Mesenchymal stem cell (in vitro differentiated cells and primary cell): ENCODE measurements at regions not wholly inside any gene's neighbourhood (a gene's known extent, or its start where the extent isn't known, plus 50 kb on each side); places are given as distances from the start of the nearest gene placed in this dataset.

Source experiments
- DNase-seq: peaks from one replicate; pipeline ENCODE4 v3.0.0-alpha.2; 2013
- H2AFZ ChIP-seq: one replicate; pipeline ENCODE4 v1.6.1; 2013; ENCODE audit warnings: low read depth, mild to moderate bottlenecking, control low read depth, inconsistent platforms, low read length, moderate library complexity
- H2AK5ac ChIP-seq: 2 replicates; pipeline ENCODE4 v1.6.1; 2013; ENCODE audit warnings: low read length, moderate library complexity, mild to moderate bottlenecking, inconsistent platforms; ENCODE audit not compliant: severe bottlenecking
- H2BK120ac ChIP-seq: one replicate; pipeline ENCODE4 v1.6.1; 2013; ENCODE audit warnings: low read depth, mild to moderate bottlenecking, inconsistent platforms, low read length, moderate library complexity
- H2BK12ac ChIP-seq, 2 experiments: one replicate each; pipeline ENCODE4 v1.6.1; 2013; ENCODE audit warnings: inconsistent platforms in 2 of 2, low read length in 2 of 2, mild to moderate bottlenecking in 2 of 2, moderate library complexity in 2 of 2, control low read depth in 1 of 2
- H2BK15ac ChIP-seq: one replicate; pipeline ENCODE4 v1.6.1; 2013; ENCODE audit warnings: mild to moderate bottlenecking, low read depth, inconsistent platforms; ENCODE audit not compliant: poor library complexity, severe bottlenecking
- H2BK5ac ChIP-seq: 2 replicates; pipeline ENCODE4 v1.6.1; 2013; ENCODE audit warnings: low read depth, mild to moderate bottlenecking, low read length, control low read depth, inconsistent platforms; ENCODE audit not compliant: poor library complexity, severe bottlenecking
- H3K14ac ChIP-seq, 2 experiments: one replicate each; pipeline ENCODE4 v1.6.1; 2013; ENCODE audit warnings: inconsistent platforms in 2 of 2, low read length in 2 of 2, control low read depth in 1 of 2, mild to moderate bottlenecking in 1 of 2, moderate library complexity in 1 of 2
- H3K18ac ChIP-seq, 2 experiments: one replicate each; pipeline ENCODE4 v1.6.1; 2013; ENCODE audit warnings: inconsistent platforms in 2 of 2, low read length in 2 of 2, control low read depth in 1 of 2, low read depth in 1 of 2, mild to moderate bottlenecking in 1 of 2
- H3K23ac ChIP-seq, 2 experiments: one replicate each; pipeline ENCODE4 v1.6.1; 2013; ENCODE audit warnings: inconsistent platforms in 2 of 2, low read length in 2 of 2, mild to moderate bottlenecking in 2 of 2, moderate library complexity in 2 of 2, control low read depth in 1 of 2
- H3K27ac ChIP-seq: 2 replicates; pipeline ENCODE4 v1.5.1; 2013; ENCODE audit warnings: mild to moderate bottlenecking, moderate library complexity, low read length, control low read depth, inconsistent platforms; ENCODE audit not compliant: poor library complexity, severe bottlenecking
- H3K27me3 ChIP-seq, 2 experiments: 2 replicates each; pipeline versions ENCODE4 v1.6.1 to v1.7.0; 2013; ENCODE audit warnings: low read length in 2 of 2, mild to moderate bottlenecking in 2 of 2, moderate library complexity in 2 of 2, control low read depth in 1 of 2, inconsistent platforms in 1 of 2; ENCODE audit not compliant: control insufficient read depth in 1 of 2, insufficient read depth in 1 of 2
- H3K36me3 ChIP-seq, 2 experiments: 2 replicates each; pipeline versions ENCODE4 v1.6.1 to v1.7.0; 2013; ENCODE audit warnings: low read length in 2 of 2, control low read depth in 1 of 2, inconsistent platforms in 1 of 2, low read depth in 1 of 2, mild to moderate bottlenecking in 1 of 2; ENCODE audit not compliant: insufficient read depth in 2 of 2, control insufficient read depth in 1 of 2
- H3K4ac ChIP-seq, 2 experiments: one replicate each; pipeline ENCODE4 v1.6.1; 2013; ENCODE audit warnings: inconsistent platforms in 2 of 2, low read length in 2 of 2, mild to moderate bottlenecking in 2 of 2, moderate library complexity in 2 of 2, control low read depth in 1 of 2, low read depth in 1 of 2
- H3K4me1 ChIP-seq: 2 replicates; pipeline ENCODE4 v1.6.1; 2013; ENCODE audit warnings: low read depth, low read length, control low read depth; ENCODE audit not compliant: control insufficient read depth, insufficient read depth
- H3K4me2 ChIP-seq: 2 replicates; pipeline ENCODE4 v1.6.1; 2013; ENCODE audit warnings: low read length, mild to moderate bottlenecking, inconsistent platforms; ENCODE audit not compliant: poor library complexity, severe bottlenecking
- H3K4me3 ChIP-seq, 2 experiments: 2 replicates each; pipeline versions ENCODE4 v1.5.1 to v1.7.0; 2013; ENCODE audit warnings: low read length in 2 of 2, mild to moderate bottlenecking in 2 of 2, control low read depth in 1 of 2, low read depth in 1 of 2; ENCODE audit not compliant: insufficient read depth in 1 of 2
- H3K79me1 ChIP-seq: replicated peaks from 2 replicates; pipeline ENCODE4 v1.6.1; 2013; ENCODE audit warnings: mild to moderate bottlenecking, control low read depth, low read length, inconsistent platforms; ENCODE audit not compliant: poor library complexity, severe bottlenecking
- H3K9ac ChIP-seq: 2 replicates; pipeline ENCODE4 v1.7.0; 2013; ENCODE audit warnings: mild to moderate bottlenecking, low read length, moderate library complexity
- H3K9me3 ChIP-seq: 2 replicates; pipeline ENCODE4 v1.7.0; 2013; ENCODE audit warnings: mild to moderate bottlenecking, low read length; ENCODE audit not compliant: control insufficient read depth
- H4K8ac ChIP-seq: one replicate; pipeline ENCODE4 v1.6.1; 2013; ENCODE audit warnings: inconsistent platforms, mild to moderate bottlenecking, low read length, moderate library complexity
- H4K91ac ChIP-seq: one replicate; pipeline ENCODE4 v1.6.1; 2013; ENCODE audit warnings: mild to moderate bottlenecking, low read length, inconsistent platforms
- WGBS: methylation state at CpG from one replicate; pipeline ENCODE4 v1.1.7; 2013; ENCODE audit warnings: mixed read lengths; 5-methylcytosine and 5-hydroxymethylcytosine counted together

GRCh38 chr1:200471739-200472138 lies 61.9 kb upstream of the ZNF281 start:
- Histone ChIP-seq H3K36me3 (no peaks in the 10 kb centered on the region), H4K91ac (no peak overlapping the region), H3K23ac (no peak overlapping the region), H2AFZ (no peak overlapping the region), H3K18ac (no peak overlapping the region), H3K4me3 (no peak overlapping the region), H3K27me3 (no peaks in the 10 kb centered on the region), H3K27ac (no peak overlapping the region), H3K14ac (no peak overlapping the region), H3K79me1 (no peaks in the 10 kb centered on the region), H3K4me2 (no peak overlapping the region), H2BK120ac (no peak overlapping the region), H2BK15ac (no peak overlapping the region), H4K8ac (no peak overlapping the region), H2BK5ac (no peak overlapping the region), H2BK12ac (no peak overlapping the region), H3K9ac (no peak overlapping the region), H3K9me3 (no peaks in the 10 kb centered on the region), H3K4me1 (peaks cover 4% of the 10 kb centered on the region), H3K4ac (no peak overlapping the region), H2AK5ac (no peak overlapping the region)
- no peak for DNase-seq
- whole genome bisulfite sequencing = 94% methylated on average over 2 of the region's 2 CpGs

- Histone ChIP-seq H3K4me3 (no peak overlapping the region), H3K79me1 (no peaks in the 10 kb centered on the region), H4K91ac (no peak overlapping the region), H3K27me3 (no peaks in the 10 kb centered on the region), H3K9me3 (no peaks in the 10 kb centered on the region), H2BK120ac (no peak overlapping the region), H2BK15ac (no peak overlapping the region), H2BK12ac (no peak overlapping the region), H3K14ac (no peak overlapping the region), H3K4me2 (no peak overlapping the region), H2AK5ac (no peak overlapping the region), H3K18ac (no peak overlapping the region), H3K9ac (no peak overlapping the region), H3K36me3 (no peaks in the 10 kb centered on the region), H3K4me1 (no peaks in the 10 kb centered on the region), H3K4ac (no peak overlapping the region), H2AFZ (no peak overlapping the region), H3K23ac (no peak overlapping the region), H2BK5ac (no peak overlapping the region), H4K8ac (no peak overlapping the region), H3K27ac (no peak overlapping the region)
- WGBS = 95% methylated on average over 1 of the region's 4 CpGs
- DNase-seq = no peak
Observed at GRCh38 chr1:200468264-200469001, 58.6 kb upstream of the ZNF281 start.

GRCh38 chr1:200464784-200465400 lies 55.1 kb upstream of the ZNF281 start:
- H3K9me3 ChIP-seq = no peaks in the 10 kb centered on the region
- no peaks in the 10 kb centered on the region for H3K36me3 ChIP-seq
- no peak overlapping the region for H2BK12ac ChIP-seq
- no peaks in the 10 kb centered on the region for H3K4me1 ChIP-seq
- no peak overlapping the region for H2AFZ ChIP-seq
- whole genome bisulfite sequencing = 91% methylated on average over 12 of the region's 12 CpGs
- H3K4me3 ChIP-seq = no peak overlapping the region
- no peak overlapping the region for H3K4me2 ChIP-seq
- no peak overlapping the region for H2BK5ac ChIP-seq
- H2BK120ac ChIP-seq = no peak overlapping the region
- no peak overlapping the region for H3K23ac ChIP-seq
- DNase-seq = no peak
- H3K79me1 ChIP-seq = no peaks in the 10 kb centered on the region
- no peak overlapping the region for H2BK15ac ChIP-seq
- H3K9ac ChIP-seq = peak overlapping the region; percentile 0
- no peak overlapping the region for H4K91ac ChIP-seq
- no peak overlapping the region for H3K14ac ChIP-seq
- H3K27ac ChIP-seq = no peak overlapping the region
- H3K27me3 ChIP-seq = no peaks in the 10 kb centered on the region
- H2AK5ac ChIP-seq = no peak overlapping the region
- H4K8ac ChIP-seq = no peak overlapping the region
- no peak overlapping the region for H3K4ac ChIP-seq
- no peak overlapping the region for H3K18ac ChIP-seq
